ENCODE measurements at regions not wholly inside any gene's neighbourhood (a gene's known extent, or its start where the extent isn't known, plus 50 kb on each side); places are given as distances from the start of the nearest gene placed in this dataset.

- Histone ChIP-seq H3K9me3 (ENCODE audit: control insufficient read depth, low read length) (no peaks in the 10 kb centered on the region), H3K27me3 (ENCODE audit: control insufficient read depth, insufficient read depth) (no peaks in the 10 kb centered on the region), H3K27ac (ENCODE audit: low read length) (no peak overlapping the region), H3K4me1 (ENCODE audit: control insufficient read depth, insufficient read depth, low read length) (no peaks in the 10 kb centered on the region), H3K4me3 (ENCODE audit: low read length) (no peak overlapping the region)
- intact Hi-C loops (cut with DNase I) = no loop called here
- 75% methylated on average over 1 of the region's 1 CpG for WGBS
- ATAC-seq = no peak
- DNase-seq = no peak
Measured at GRCh38 chr12:24431872-24432271, 482.4 kb upstream of the SOX5 start.

GRCh38 chr12:24427776-24428175 lies 478.3 kb upstream of the SOX5 start:
- intact Hi-C loops (cut with DNase I) = no loop called here
- H3K27ac ChIP-seq (ENCODE audit: low read length) = no peak overlapping the region
- H3K4me3 ChIP-seq (ENCODE audit: low read length) = no peak overlapping the region
- H3K4me1 ChIP-seq (ENCODE audit: control insufficient read depth, insufficient read depth, low read length) = no peaks in the 10 kb centered on the region
- no peaks in the 10 kb centered on the region for H3K27me3 ChIP-seq (ENCODE audit: control insufficient read depth, insufficient read depth)
- DNase-seq (no peak), ATAC-seq (no peak)
- H3K9me3 ChIP-seq (ENCODE audit: control insufficient read depth, low read length) = no peaks in the 10 kb centered on the region
- 81% methylated on average over 4 of the region's 4 CpGs for WGBS

- DNase-seq = no peak
- Histone ChIP-seq H3K9me3 (ENCODE audit: control insufficient read depth, low read length) (no peaks in the 10 kb centered on the region), H3K27me3 (ENCODE audit: control insufficient read depth, insufficient read depth) (no peaks in the 10 kb centered on the region), H3K27ac (ENCODE audit: low read length) (no peak overlapping the region), H3K4me1 (ENCODE audit: control insufficient read depth, insufficient read depth, low read length) (no peaks in the 10 kb centered on the region), H3K4me3 (ENCODE audit: low read length) (no peak overlapping the region)
- ATAC-seq = no peak
- intact Hi-C loops (cut with DNase I) = no loop called here
- WGBS = 92% methylated on average over 2 of the region's 2 CpGs
Measured at GRCh38 chr12:24425601-24425970, 476.1 kb upstream of the SOX5 start.

GRCh38 chr12:24424889-24425600 lies 475.6 kb upstream of the SOX5 start:
- no peaks in the 10 kb centered on the region for H3K4me1 ChIP-seq (ENCODE audit: control insufficient read depth, insufficient read depth, low read length)
- DNase-seq = no peak
- no peak overlapping the region for H3K27ac ChIP-seq (ENCODE audit: low read length)
- H3K9me3 ChIP-seq (ENCODE audit: control insufficient read depth, low read length) = no peaks in the 10 kb centered on the region
- intact Hi-C loops (cut with DNase I) = no loop called here
- H3K4me3 ChIP-seq (ENCODE audit: low read length) = no peak overlapping the region
- no peak for ATAC-seq
- WGBS = 77% methylated on average over 6 of the region's 6 CpGs
- H3K27me3 ChIP-seq (ENCODE audit: control insufficient read depth, insufficient read depth) = no peaks in the 10 kb centered on the region

GRCh38 chr12:24424376-24424775 lies 474.9 kb upstream of the SOX5 start:
- H3K4me3 ChIP-seq (ENCODE audit: low read length) = no peak overlapping the region
- no peaks in the 10 kb centered on the region for H3K9me3 ChIP-seq (ENCODE audit: control insufficient read depth, low read length)
- WGBS = 82% methylated on average over 2 of the region's 2 CpGs
- H3K27ac ChIP-seq (ENCODE audit: low read length) = no peak overlapping the region
- no peak for DNase-seq
- H3K4me1 ChIP-seq (ENCODE audit: control insufficient read depth, insufficient read depth, low read length) = no peaks in the 10 kb centered on the region
- no peak for ATAC-seq
- no peaks in the 10 kb centered on the region for H3K27me3 ChIP-seq (ENCODE audit: control insufficient read depth, insufficient read depth)
- intact Hi-C loops (cut with DNase I) = no loop called here

GRCh38 chr12:24423611-24424010 lies 474.1 kb upstream of the SOX5 start:
- Histone ChIP-seq H3K4me3 (ENCODE audit: low read length) (no peak overlapping the region), H3K9me3 (ENCODE audit: control insufficient read depth, low read length) (no peaks in the 10 kb centered on the region), H3K4me1 (ENCODE audit: control insufficient read depth, insufficient read depth, low read length) (no peaks in the 10 kb centered on the region), H3K27ac (ENCODE audit: low read length) (no peak overlapping the region), H3K27me3 (ENCODE audit: control insufficient read depth, insufficient read depth) (no peaks in the 10 kb centered on the region)
- intact Hi-C loops (cut with DNase I) = no loop called here
- WGBS = 88% methylated on average over 4 of the region's 4 CpGs
- ATAC-seq = no peak
- no peak for DNase-seq

GRCh38 chr12:24421759-24422158 lies 472.3 kb upstream of the SOX5 start:
- intact Hi-C loops (cut with DNase I) = no loop called here
- no peak for DNase-seq
- H3K27me3 ChIP-seq (ENCODE audit: control insufficient read depth, insufficient read depth) = no peaks in the 10 kb centered on the region
- H3K9me3 ChIP-seq (ENCODE audit: control insufficient read depth, low read length) = no peaks in the 10 kb centered on the region
- H3K4me3 ChIP-seq (ENCODE audit: low read length) = no peak overlapping the region
- H3K4me1 ChIP-seq (ENCODE audit: control insufficient read depth, insufficient read depth, low read length) = no peaks in the 10 kb centered on the region
- 93% methylated on average over 5 of the region's 5 CpGs for WGBS
- ATAC-seq = no peak
- no peak overlapping the region for H3K27ac ChIP-seq (ENCODE audit: low read length)

- Histone ChIP-seq H3K27me3 (ENCODE audit: control insufficient read depth, insufficient read depth) (no peaks in the 10 kb centered on the region), H3K4me3 (ENCODE audit: low read length) (no peak overlapping the region), H3K27ac (ENCODE audit: low read length) (no peak overlapping the region), H3K9me3 (ENCODE audit: control insufficient read depth, low read length) (no peaks in the 10 kb centered on the region), H3K4me1 (ENCODE audit: control insufficient read depth, insufficient read depth, low read length) (no peaks in the 10 kb centered on the region)
- 41% methylated on average over 1 of the region's 1 CpG for WGBS
- no peak for DNase-seq
- no peak for ATAC-seq
- intact Hi-C loops (cut with DNase I) = no loop called here
Measured at GRCh38 chr12:24418157-24418556, 468.7 kb upstream of the SOX5 start.

GRCh38 chr12:24416423-24417109 lies 467.1 kb upstream of the SOX5 start:
- WGBS = 90% methylated on average over 7 of the region's 7 CpGs
- Histone ChIP-seq H3K9me3 (ENCODE audit: control insufficient read depth, low read length) (no peaks in the 10 kb centered on the region), H3K27ac (ENCODE audit: low read length) (no peak overlapping the region), H3K4me1 (ENCODE audit: control insufficient read depth, insufficient read depth, low read length) (no peaks in the 10 kb centered on the region), H3K27me3 (ENCODE audit: control insufficient read depth, insufficient read depth) (no peaks in the 10 kb centered on the region), H3K4me3 (ENCODE audit: low read length) (no peak overlapping the region)
- intact Hi-C loops (cut with DNase I) = no loop called here
- DNase-seq = no peak
- no peak for ATAC-seq

- Histone ChIP-seq H3K4me1 (ENCODE audit: control insufficient read depth, insufficient read depth, low read length) (no peaks in the 10 kb centered on the region), H3K27ac (ENCODE audit: low read length) (no peak overlapping the region), H3K27me3 (ENCODE audit: control insufficient read depth, insufficient read depth) (no peaks in the 10 kb centered on the region), H3K9me3 (ENCODE audit: control insufficient read depth, low read length) (no peaks in the 10 kb centered on the region), H3K4me3 (ENCODE audit: low read length) (no peak overlapping the region)
- WGBS = 90% methylated on average over 6 of the region's 6 CpGs
- no peak for DNase-seq
- ATAC-seq = no peak
- intact Hi-C loops (cut with DNase I) = no loop called here
Measured at GRCh38 chr12:24415934-24416333, 466.5 kb upstream of the SOX5 start.

GRCh38 chr12:24414480-24414879 lies 465.0 kb upstream of the SOX5 start:
- intact Hi-C loops (cut with DNase I) = no loop called here
- Histone ChIP-seq H3K4me1 (ENCODE audit: control insufficient read depth, insufficient read depth, low read length) (no peaks in the 10 kb centered on the region), H3K4me3 (ENCODE audit: low read length) (no peak overlapping the region), H3K27ac (ENCODE audit: low read length) (no peak overlapping the region), H3K9me3 (ENCODE audit: control insufficient read depth, low read length) (no peaks in the 10 kb centered on the region), H3K27me3 (ENCODE audit: control insufficient read depth, insufficient read depth) (no peaks in the 10 kb centered on the region)
- 50% methylated on average over 5 of the region's 5 CpGs for WGBS
- ATAC-seq = no peak
- DNase-seq = no peak
